Sigmoid colon (tissue), 6 donors: ENCODE measurements at regions not wholly inside any gene's neighbourhood (a gene's known extent, or its start where the extent isn't known, plus 50 kb on each side); places are given as distances from the start of the nearest gene placed in this dataset.

Experiments
- DNase-seq: peaks from one replicate; pipeline ENCODE4 v3.0.0-alpha.2; 2019
- H3K27ac ChIP-seq, 4 donors: fragments of 200-600 bp; sonication (generic); one replicate each; pipeline ENCODE4 v1.5.1; 2016 to 2019; ENCODE audit warnings: mild to moderate bottlenecking in 1 of 4
- H3K27me3 ChIP-seq, 3 donors: fragments of 200-600 bp; sonication (generic); one replicate each; pipeline ENCODE4 v1.5.1; 2019; ENCODE audit warnings: mild to moderate bottlenecking in 1 of 3
- H3K36me3 ChIP-seq, 4 donors: fragments of 200-600 bp; sonication (generic); one replicate each; pipeline ENCODE4 v1.5.1; 2016 to 2019
- H3K4me1 ChIP-seq, 4 donors: fragments of 200-600 bp; sonication (generic); one replicate each; pipeline ENCODE4 v1.5.1; 2017 to 2019
- H3K4me3 ChIP-seq, 4 donors: fragments of 200-600 bp; sonication (generic); one replicate each; pipeline ENCODE4 v1.5.1; 2017 to 2019; ENCODE audit warnings: mild to moderate bottlenecking in 2 of 4, moderate library complexity in 1 of 4
- H3K9me3 ChIP-seq, 4 donors: fragments of 200-600 bp in 3 of 4; sonication (generic) in 3 of 4; one replicate each; pipeline versions ENCODE4 v1.5.1 to v1.6.1; 2013 to 2019
- CTCF ChIP-seq, 4 experiments: fragments of 450-650 bp in 3 of 4; fragments of 200-600 bp in 1 of 4; IDR thresholded peaks; one replicate each; pipeline ENCODE4 v1.5.1; 2016 to 2019; ENCODE audit warnings: antibody characterized with exemption in 4 of 4, mild to moderate bottlenecking in 3 of 4, moderate library complexity in 2 of 4
- EP300 ChIP-seq, 4 donors: sonication (generic); formaldehyde crosslinking; IDR thresholded peaks; one replicate each; pipeline ENCODE4 v1.6.1; 2017; ENCODE audit warnings: antibody characterized with exemption in 4 of 4
- POLR2A ChIP-seq, 2 donors: fragments of 450-650 bp; IDR thresholded peaks; one replicate each; pipeline ENCODE4 v1.6.1; 2016; ENCODE audit warnings: antibody characterized with exemption in 2 of 2, mild to moderate bottlenecking in 2 of 2, moderate library complexity in 2 of 2
- POLR2AphosphoS5 ChIP-seq, 4 donors: sonication (generic); formaldehyde crosslinking; IDR thresholded peaks; one replicate each; pipeline ENCODE4 v1.6.1; 2017; ENCODE audit warnings: antibody characterized with exemption in 4 of 4
- WGBS, 2 donors: extraction: QIAGEN DNeasy Blood & Tissue Kit; methylation state at CpG; one replicate each; pipeline ENCODE4 v1.1.7; 2013; 5-methylcytosine and 5-hydroxymethylcytosine counted together
- intact Hi-C: fragments of 100-400 bp; cut with DNase I; formaldehyde crosslinking; loops from one replicate; pipeline ENCODE4 v1.15.1; 2023
- donor health status: healthy with polysubstance abuse.
- donor health status: healthy.

GRCh38 chr6:76742919-76743318 is 670.5 kb upstream of the IMPG1 start:
- intact Hi-C loops, result no loop called here
- no peak overlapping the region for H3K27ac ChIP-seq
- TF ChIP-seq CTCF (IDR thresholded peaks at IDR 0.05) (no peak), EP300 (IDR thresholded peaks at IDR 0.05) (no peak), POLR2AphosphoS5 (IDR thresholded peaks at IDR 0.05) (no peak), POLR2A (IDR thresholded peaks at IDR 0.05) (no peak)
- H3K4me3 ChIP-seq, result no peak overlapping the region
- 87 to 89% methylated on average over 2 of the region's 2 CpGs for WGBS, 2 donors
- H3K36me3 ChIP-seq, result no peaks in the 10 kb centered on the region
- H3K27me3 ChIP-seq, result no peaks in the 10 kb centered on the region
- no peak for DNase-seq
- H3K9me3 ChIP-seq, result no peaks in the 10 kb centered on the region
- H3K4me1 ChIP-seq, result no peaks in the 10 kb centered on the region

- 53 to 80% methylated on average over 1 of the region's 1 CpG for WGBS, 2 donors
- H3K36me3 ChIP-seq, result no peaks in the 10 kb centered on the region
- no peaks in the 10 kb centered on the region for H3K27me3 ChIP-seq
- no peak for TF ChIP-seq POLR2A (IDR thresholded peaks at IDR 0.05)
- TF ChIP-seq CTCF (IDR thresholded peaks at IDR 0.05), result no peak
- TF ChIP-seq EP300 (IDR thresholded peaks at IDR 0.05), result no peak
- no peak for TF ChIP-seq POLR2AphosphoS5 (IDR thresholded peaks at IDR 0.05)
- H3K9me3 ChIP-seq, result no peaks in the 10 kb centered on the region
- no peak overlapping the region for H3K4me3 ChIP-seq
- DNase-seq, result no peak
- H3K4me1 ChIP-seq, result no peaks in the 10 kb centered on the region
- H3K27ac ChIP-seq, result no peak overlapping the region
- intact Hi-C loops, result no loop called here
These were observed 647.0 kb upstream of the IMPG1 start for GRCh38 chr6:76719449-76719848.

GRCh38 chr6:76708641-76709331 is 636.3 kb upstream of the IMPG1 start:
- H3K4me3 ChIP-seq, result no peak overlapping the region
- H3K36me3 ChIP-seq, result no peaks in the 10 kb centered on the region
- H3K9me3 ChIP-seq, result no peaks in the 10 kb centered on the region
- H3K4me1 ChIP-seq, result no peaks in the 10 kb centered on the region
- TF ChIP-seq CTCF (IDR thresholded peaks at IDR 0.05) (no peak), POLR2A (IDR thresholded peaks at IDR 0.05) (no peak), POLR2AphosphoS5 (IDR thresholded peaks at IDR 0.05) (no peak), EP300 (IDR thresholded peaks at IDR 0.05) (no peak)
- intact Hi-C loops, result no loop called here
- 77 to 88% methylated on average over 5 of the region's 5 CpGs for WGBS, 2 donors
- no peak for DNase-seq
- H3K27me3 ChIP-seq, result no peaks in the 10 kb centered on the region
- H3K27ac ChIP-seq, result no peak overlapping the region

GRCh38 chr6:76707630-76708029 is 635.2 kb upstream of the IMPG1 start:
- Histone ChIP-seq H3K27ac (no peak overlapping the region), H3K27me3 (no peaks in the 10 kb centered on the region), H3K4me1 (no peaks in the 10 kb centered on the region), H3K9me3 (no peaks in the 10 kb centered on the region), H3K4me3 (no peak overlapping the region), H3K36me3 (no peaks in the 10 kb centered on the region)
- no peak for TF ChIP-seq POLR2AphosphoS5 (IDR thresholded peaks at IDR 0.05)
- no peak for TF ChIP-seq EP300 (IDR thresholded peaks at IDR 0.05)
- no peak for TF ChIP-seq POLR2A (IDR thresholded peaks at IDR 0.05)
- no peak for TF ChIP-seq CTCF (IDR thresholded peaks at IDR 0.05)
- intact Hi-C loops, result no loop called here
- DNase-seq, result no peak

- no peak overlapping the region for H3K4me3 ChIP-seq
- H3K27ac ChIP-seq, result no peak overlapping the region
- no peaks in the 10 kb centered on the region for H3K27me3 ChIP-seq
- intact Hi-C loops, result no loop called here
- H3K4me1 ChIP-seq, result no peaks in the 10 kb centered on the region
- H3K9me3 ChIP-seq, result no peaks in the 10 kb centered on the region
- H3K36me3 ChIP-seq, result no peaks in the 10 kb centered on the region
- DNase-seq, result no peak
- TF ChIP-seq EP300 (IDR thresholded peaks at IDR 0.05), result no peak
- TF ChIP-seq CTCF (IDR thresholded peaks at IDR 0.05), result no peak
- WGBS, 2 donors, result 74 to 78% methylated on average over 1 of the region's 1 CpG
These were observed 634.2 kb upstream of the IMPG1 start for GRCh38 chr6:76706631-76707030.
